ENCODE measurements at regions not wholly inside any gene's neighbourhood (a gene's known extent, or its start where the extent isn't known, plus 50 kb on each side); places are given as distances from the start of the nearest gene placed in this dataset.

GRCh38 chr14:83860631-83861155 is 1669.3 kb upstream of the FLRT2 start:
- TF ChIP-seq POLR2A (IDR thresholded peaks at IDR 0.05; ENCODE audit: low read depth, low read length) (no peak), POLR2AphosphoS5 (IDR thresholded peaks at IDR 0.05; ENCODE audit: low read depth, low read length) (no peak), TAF1 (IDR thresholded peaks at IDR 0.05; ENCODE audit: low read depth, low read length) (no peak), POU2F2 (IDR thresholded peaks at IDR 0.05; ENCODE audit: low read depth, low read length) (no peak), PAX5 (IDR thresholded peaks at IDR 0.05; ENCODE audit: insufficient read depth, low read length, severe bottlenecking) (no peak), SPI1 (IDR thresholded peaks at IDR 0.05; ENCODE audit: low read depth, low read length) (no peak)

Measured in GM12891 (cell line).